ENCODE measurements at regions not wholly inside any gene's neighbourhood (a gene's known extent, or its start where the extent isn't known, plus 50 kb on each side); places are given as distances from the start of the nearest gene placed in this dataset.

DNA sequence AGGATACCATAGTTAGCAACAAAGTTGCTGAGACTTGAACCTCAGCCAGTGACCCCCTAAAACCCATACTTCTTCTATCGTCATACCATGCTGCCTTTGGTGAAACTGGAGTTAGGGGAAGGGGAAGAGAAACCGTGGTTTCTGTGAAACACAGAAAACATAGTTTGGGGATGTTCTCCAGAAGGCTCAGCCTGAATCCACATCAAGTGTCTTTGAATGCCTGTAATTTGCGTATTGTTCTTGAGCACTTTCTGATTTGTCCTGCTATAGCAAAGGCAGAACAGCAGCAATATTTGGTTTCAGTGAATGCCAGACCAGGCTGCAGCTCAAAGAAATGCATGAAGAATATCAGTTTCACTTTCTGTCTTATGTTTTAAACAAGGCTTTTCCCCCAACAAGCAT, 258.7 kb downstream of the TTC32 start:
- Histone ChIP-seq H3K4me3 (replicated peaks; ENCODE audit: low read depth, low read length) (no peak overlapping the region), H3K27me3 (replicated peaks; ENCODE audit: control insufficient read depth, insufficient read depth, low read length) (no peaks in the 10 kb centered on the region), H3K36me3 (ENCODE audit: control insufficient read depth, insufficient read depth, low read length) (no peaks in the 10 kb centered on the region)
- TF ChIP-seq, protein P1, sequence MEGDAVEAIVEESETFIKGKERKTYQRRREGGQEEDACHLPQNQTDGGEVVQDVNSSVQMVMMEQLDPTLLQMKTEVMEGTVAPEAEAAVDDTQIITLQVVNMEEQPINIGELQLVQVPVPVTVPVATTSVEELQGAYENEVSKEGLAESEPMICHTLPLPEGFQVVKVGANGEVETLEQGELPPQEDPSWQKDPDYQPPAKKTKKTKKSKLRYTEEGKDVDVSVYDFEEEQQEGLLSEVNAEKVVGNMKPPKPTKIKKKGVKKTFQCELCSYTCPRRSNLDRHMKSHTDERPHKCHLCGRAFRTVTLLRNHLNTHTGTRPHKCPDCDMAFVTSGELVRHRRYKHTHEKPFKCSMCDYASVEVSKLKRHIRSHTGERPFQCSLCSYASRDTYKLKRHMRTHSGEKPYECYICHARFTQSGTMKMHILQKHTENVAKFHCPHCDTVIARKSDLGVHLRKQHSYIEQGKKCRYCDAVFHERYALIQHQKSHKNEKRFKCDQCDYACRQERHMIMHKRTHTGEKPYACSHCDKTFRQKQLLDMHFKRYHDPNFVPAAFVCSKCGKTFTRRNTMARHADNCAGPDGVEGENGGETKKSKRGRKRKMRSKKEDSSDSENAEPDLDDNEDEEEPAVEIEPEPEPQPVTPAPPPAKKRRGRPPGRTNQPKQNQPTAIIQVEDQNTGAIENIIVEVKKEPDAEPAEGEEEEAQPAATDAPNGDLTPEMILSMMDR (IDR thresholded peaks at IDR 0.05; ENCODE audit: insufficient read depth, low read length, poor library complexity, severe bottlenecking), result no peak
- DNase-seq (ENCODE audit: extremely low read depth, insufficient read length), result peak; percentile 7

DNA sequence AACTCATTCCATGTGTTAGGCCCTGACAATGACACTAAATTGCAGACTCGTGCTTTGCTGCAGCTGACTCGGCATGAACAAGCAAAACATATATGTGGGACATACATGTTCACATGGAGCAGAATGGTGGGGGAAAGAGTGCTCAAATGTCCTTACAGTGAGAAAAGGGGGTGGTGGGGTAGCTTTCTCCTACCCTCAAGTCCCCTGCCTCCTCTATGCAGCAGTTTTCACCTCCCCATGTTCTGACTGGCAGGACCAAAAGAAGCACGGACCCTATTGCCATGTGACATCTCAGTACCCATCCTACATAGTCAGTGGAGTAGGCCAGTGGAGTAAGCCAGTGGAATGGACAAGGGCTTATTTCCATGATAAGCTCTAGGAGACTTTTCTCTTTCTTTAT, 259.3 kb downstream of the TTC32 start:
- Histone ChIP-seq H3K36me3 (ENCODE audit: control insufficient read depth, insufficient read depth, low read length) (no peaks in the 10 kb centered on the region), H3K4me3 (replicated peaks; ENCODE audit: low read depth, low read length) (no peak overlapping the region), H3K27me3 (replicated peaks; ENCODE audit: control insufficient read depth, insufficient read depth, low read length) (no peaks in the 10 kb centered on the region)
- TF ChIP-seq, protein P1 (IDR thresholded peaks at IDR 0.05; ENCODE audit: insufficient read depth, low read length, poor library complexity, severe bottlenecking), result no peak
- DNase-seq (ENCODE audit: extremely low read depth, insufficient read length), result no peak

DNA sequence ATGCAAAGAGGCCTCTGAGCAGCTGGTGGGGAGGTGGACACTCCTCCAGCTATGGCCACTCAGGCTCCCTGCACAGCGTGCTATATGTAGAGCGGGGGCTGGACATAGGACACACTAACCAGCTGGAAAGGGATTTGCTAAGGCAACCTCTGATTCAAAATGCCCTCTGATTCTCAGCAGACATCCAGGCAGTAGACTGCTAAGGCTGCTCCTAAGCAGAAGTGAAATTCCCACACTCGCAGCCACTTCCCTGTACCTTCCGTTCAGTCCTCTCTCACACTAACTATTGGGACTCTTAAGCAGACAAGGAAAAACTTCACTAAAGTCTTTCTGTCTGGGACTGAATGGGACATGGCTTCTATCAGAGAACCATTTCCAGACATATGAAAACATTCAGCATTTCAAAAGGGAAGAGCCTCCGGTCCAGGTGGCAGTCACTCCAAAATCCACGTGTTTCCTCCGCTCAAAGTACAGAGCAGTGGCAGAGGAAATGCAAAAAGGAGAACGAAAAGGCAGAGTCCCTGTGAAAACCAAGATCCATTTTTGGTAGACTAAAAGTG, 265.8 kb downstream of the TTC32 start:
- Histone ChIP-seq H3K27me3 (replicated peaks; ENCODE audit: control insufficient read depth, insufficient read depth, low read length) (no peaks in the 10 kb centered on the region; the same call in 1 of the 2 replicates), H3K4me3 (replicated peaks; ENCODE audit: low read depth, low read length) (no peak overlapping the region), H3K36me3 (ENCODE audit: control insufficient read depth, insufficient read depth, low read length) (no peaks in the 10 kb centered on the region)
- no peak for DNase-seq (ENCODE audit: extremely low read depth, insufficient read length)
- TF ChIP-seq, protein P1 (IDR thresholded peaks at IDR 0.05; ENCODE audit: insufficient read depth, low read length, poor library complexity, severe bottlenecking), result no peak

DNA sequence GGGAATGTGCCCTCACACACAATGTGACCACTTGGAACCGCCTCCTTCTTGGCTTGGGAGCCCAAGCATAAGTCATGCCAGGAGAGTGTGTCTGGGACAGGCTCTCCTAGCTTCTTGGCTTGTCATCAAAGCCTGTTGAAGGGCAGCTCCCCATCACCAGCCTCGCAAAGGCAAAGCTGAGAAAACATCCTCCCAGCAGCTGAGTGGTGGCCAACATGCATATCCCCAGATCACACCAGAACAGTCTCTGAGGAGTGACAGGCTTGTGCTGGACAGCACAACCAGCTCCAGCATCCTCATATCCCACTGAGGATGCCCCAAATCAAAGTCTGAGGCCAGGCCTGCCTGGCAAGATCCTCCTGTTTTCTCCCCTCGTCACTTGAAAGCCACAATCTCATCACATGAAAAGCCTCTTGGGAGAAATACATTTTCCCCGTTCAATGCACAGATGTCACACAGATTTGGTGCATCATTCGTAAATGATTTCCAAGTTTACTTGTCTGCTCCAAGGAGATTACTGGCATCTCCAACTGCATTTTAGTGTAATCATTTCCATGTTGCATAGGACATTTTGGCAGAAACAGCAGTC, 269.3 kb downstream of the TTC32 start:
- no peak overlapping the region for H3K4me3 ChIP-seq (replicated peaks; ENCODE audit: low read depth, low read length)
- no peaks in the 10 kb centered on the region for H3K36me3 ChIP-seq (ENCODE audit: control insufficient read depth, insufficient read depth, low read length)
- TF ChIP-seq, protein P1 (IDR thresholded peaks at IDR 0.05; ENCODE audit: insufficient read depth, low read length, poor library complexity, severe bottlenecking), result no peak
- no peaks in the 10 kb centered on the region; the same call in 1 of the 2 replicates for H3K27me3 ChIP-seq (replicated peaks; ENCODE audit: control insufficient read depth, insufficient read depth, low read length)
- no peak for DNase-seq (ENCODE audit: extremely low read depth, insufficient read length)

DNA sequence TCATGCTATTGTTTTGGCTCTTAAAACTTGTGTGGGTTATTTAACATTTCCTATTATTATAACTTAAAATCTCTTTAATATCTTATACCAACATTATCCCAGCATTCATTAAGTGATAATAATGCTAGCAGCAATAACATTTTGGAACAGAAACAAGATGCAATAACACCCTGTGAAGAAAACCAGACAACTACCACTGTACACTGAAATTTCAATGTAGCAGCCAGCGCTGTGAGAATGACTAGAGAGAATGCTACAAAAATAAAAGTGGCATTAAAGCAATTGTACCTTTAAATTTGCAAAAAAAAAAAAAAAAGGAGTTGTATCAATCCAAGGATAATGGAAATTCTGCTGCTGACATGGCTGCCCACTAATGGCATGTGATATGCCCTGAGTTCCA, 269.9 kb downstream of the TTC32 start:
- Histone ChIP-seq H3K36me3 (ENCODE audit: control insufficient read depth, insufficient read depth, low read length) (no peaks in the 10 kb centered on the region), H3K27me3 (replicated peaks; ENCODE audit: control insufficient read depth, insufficient read depth, low read length) (no peaks in the 10 kb centered on the region), H3K4me3 (replicated peaks; ENCODE audit: low read depth, low read length) (no peak overlapping the region)
- TF ChIP-seq, protein P1 (IDR thresholded peaks at IDR 0.05; ENCODE audit: insufficient read depth, low read length, poor library complexity, severe bottlenecking), result no peak
- DNase-seq (ENCODE audit: extremely low read depth, insufficient read length), result no peak
